Fibroblast of the aortic adventitia (primary cell): ENCODE measurements at regions not wholly inside any gene's neighbourhood (a gene's known extent, or its start where the extent isn't known, plus 50 kb on each side); places are given as distances from the start of the nearest gene placed in this dataset.
"Not testable (repeated sequence)": the region's sequence is repeated elsewhere in the genome, so short reads cannot be mapped to it uniquely, and the experiment has no call there.

Experiments
- DNase-seq: peaks from one replicate; pipeline ENCODE4 v3.0.0-alpha.2; 2010; ENCODE audit warnings: low read depth
- H3K4me3 ChIP-seq: 2 replicates; pipeline ENCODE4 v1.5.1; 2011; ENCODE audit warnings: low read depth, mild to moderate bottlenecking, control low read depth, low read length, moderate library complexity
- TF ChIP-seq, protein P1 (sequence below): IDR thresholded peaks from 2 replicates; pipeline ENCODE4 v1.5.1; 2011; ENCODE audit warnings: mild to moderate bottlenecking, low read length, control low read depth, inconsistent platforms; ENCODE audit not compliant: insufficient read depth

DNA sequence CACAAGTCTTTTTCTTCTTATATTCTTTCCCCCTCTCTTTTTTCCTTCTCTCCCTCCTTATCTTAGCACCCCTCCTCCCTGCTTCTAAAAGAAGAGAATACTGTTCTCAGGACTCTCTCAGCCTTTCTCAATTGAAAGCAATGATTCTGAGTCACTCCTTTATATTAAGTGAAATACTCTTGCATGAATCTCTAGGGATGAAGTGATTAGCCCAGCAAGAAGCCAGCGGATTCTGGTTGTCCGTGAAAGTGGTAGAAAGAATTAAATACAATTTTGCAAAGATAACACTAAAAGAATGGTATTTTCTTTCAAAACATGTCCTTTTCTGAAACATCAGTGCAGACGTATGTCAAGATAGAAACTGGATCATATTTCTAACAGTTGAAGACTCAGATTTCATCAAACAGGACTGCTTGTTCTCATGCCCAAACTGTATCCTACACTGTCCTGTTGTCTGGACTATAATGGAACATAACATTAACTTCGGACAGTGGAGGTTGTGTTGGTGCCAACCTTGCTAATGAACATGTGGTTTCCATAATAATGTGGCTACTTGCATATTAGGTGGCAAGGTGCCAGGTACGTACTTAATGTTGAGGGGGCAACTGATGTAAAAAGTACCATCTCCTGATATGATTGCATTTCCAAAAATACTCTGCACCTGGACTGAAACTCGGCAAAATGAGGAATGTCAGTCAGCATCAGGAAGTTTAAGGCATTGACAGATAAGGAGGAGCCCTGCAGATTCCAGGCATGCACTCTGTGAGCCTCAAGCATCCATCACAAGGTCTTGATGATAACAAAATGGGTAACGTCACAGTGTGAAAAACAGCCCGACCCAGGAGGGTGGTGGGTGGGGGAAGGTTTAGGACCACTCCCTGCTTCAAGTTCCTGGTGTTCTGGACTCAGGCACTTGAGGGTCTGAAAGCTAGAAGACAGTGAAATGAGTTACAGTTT, 357.2 kb downstream of the DLEU7 start:
- H3K4me3 ChIP-seq, result peak overlapping the region; percentile 1
- TF ChIP-seq, protein P1, sequence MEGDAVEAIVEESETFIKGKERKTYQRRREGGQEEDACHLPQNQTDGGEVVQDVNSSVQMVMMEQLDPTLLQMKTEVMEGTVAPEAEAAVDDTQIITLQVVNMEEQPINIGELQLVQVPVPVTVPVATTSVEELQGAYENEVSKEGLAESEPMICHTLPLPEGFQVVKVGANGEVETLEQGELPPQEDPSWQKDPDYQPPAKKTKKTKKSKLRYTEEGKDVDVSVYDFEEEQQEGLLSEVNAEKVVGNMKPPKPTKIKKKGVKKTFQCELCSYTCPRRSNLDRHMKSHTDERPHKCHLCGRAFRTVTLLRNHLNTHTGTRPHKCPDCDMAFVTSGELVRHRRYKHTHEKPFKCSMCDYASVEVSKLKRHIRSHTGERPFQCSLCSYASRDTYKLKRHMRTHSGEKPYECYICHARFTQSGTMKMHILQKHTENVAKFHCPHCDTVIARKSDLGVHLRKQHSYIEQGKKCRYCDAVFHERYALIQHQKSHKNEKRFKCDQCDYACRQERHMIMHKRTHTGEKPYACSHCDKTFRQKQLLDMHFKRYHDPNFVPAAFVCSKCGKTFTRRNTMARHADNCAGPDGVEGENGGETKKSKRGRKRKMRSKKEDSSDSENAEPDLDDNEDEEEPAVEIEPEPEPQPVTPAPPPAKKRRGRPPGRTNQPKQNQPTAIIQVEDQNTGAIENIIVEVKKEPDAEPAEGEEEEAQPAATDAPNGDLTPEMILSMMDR, result no peak
- peak; percentile 84 for DNase-seq

DNA sequence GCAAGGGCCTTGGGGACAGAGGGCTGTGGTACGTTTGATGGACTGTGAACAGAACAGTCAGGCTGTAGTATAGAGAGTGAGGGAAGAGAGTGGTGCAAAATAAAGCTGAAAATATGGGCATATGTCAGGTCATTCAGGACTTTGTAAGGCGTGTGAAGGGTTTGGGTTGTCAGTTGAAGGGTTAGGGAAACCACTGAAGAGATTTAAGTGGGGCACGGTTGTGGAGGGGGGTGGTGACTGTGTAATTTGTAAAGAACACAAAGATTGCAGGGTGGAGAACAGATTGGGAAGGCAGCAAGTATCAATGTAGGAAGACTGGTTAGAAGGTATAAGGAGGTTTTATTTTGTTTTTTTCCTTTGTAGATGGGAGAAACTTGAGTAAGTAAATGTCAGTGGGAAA, 349.8 kb downstream of the DLEU7 start:
- no peak for DNase-seq
- no peak overlapping the region for H3K4me3 ChIP-seq
- TF ChIP-seq, protein P1, result no peak

DNA sequence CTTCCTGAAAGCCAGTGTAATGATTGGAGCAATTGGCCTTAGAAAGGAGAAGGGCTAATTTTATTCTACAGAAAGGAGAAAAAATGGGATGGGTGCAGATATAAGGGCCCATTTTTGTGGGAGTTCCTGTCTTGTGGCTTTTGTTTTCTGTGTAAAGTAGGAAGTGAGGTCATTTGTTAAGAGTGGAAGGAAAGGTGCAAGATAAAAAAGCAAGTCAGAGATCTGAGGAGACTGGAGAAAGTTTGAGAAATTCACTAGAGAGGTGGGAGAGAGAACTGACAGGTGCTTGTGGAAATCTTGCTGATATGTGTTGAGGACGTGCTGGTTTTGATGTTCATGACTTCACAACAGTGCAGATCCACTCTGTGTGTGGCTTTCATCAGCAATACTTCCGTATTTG, 349.4 kb downstream of the DLEU7 start:
- DNase-seq, result no peak
- H3K4me3 ChIP-seq, result no peak overlapping the region
- TF ChIP-seq, protein P1, result no peak

GRCh38 chr13:50503212-50503611, 340.3 kb downstream of the DLEU7 start:
- not testable (repeated sequence) for H3K4me3 ChIP-seq, DNase-seq

GRCh38 chr13:50509167-50509566, 334.3 kb downstream of the DLEU7 start:
- DNase-seq, result no peak
- TF ChIP-seq, protein P1, result no peak
- no peak overlapping the region for H3K4me3 ChIP-seq

DNA sequence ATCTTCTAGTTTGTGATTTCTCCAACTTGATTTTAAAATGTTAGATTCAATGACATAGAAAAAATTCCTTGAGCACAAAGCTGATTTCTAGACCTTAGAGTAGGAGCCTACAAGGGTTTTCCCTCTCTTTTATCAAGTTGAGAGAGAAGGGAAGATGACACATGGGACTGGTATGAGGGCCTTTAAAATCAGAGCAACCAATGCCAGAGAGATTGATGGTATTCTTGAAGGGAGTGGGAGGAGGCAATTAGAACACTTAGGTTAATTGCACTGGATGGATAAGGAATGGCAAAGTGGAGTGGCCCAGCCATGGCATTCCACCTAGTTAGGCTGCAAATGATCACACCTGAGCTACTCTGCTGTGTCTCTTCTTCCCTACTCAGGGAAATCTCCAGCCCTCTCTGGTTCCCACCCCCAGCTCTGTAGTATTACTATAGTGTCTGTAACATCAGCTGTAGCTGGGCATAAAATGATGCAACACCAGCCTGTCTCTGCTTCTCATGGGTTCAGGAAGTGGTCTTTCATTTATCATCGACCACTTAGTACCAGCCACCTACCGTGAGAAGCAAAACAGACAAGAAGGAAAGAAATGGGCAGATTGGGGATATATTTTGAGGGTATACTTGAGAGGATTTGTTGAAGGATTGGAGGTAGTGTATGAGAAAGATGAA, 333.6 kb downstream of the DLEU7 start:
- peak; percentile 63 for DNase-seq
- TF ChIP-seq, protein P1, result no peak
- no peak overlapping the region for H3K4me3 ChIP-seq

- H3K4me3 ChIP-seq, DNase-seq: not testable (repeated sequence)
Observed at GRCh38 chr13:50510885-50511545, 332.5 kb downstream of the DLEU7 start.
